Ovary (tissue), 7 donors: ENCODE measurements at regions not wholly inside any gene's neighbourhood (a gene's known extent, or its start where the extent isn't known, plus 50 kb on each side); places are given as distances from the start of the nearest gene placed in this dataset.
"Not testable (repeated sequence)": the region's sequence is repeated elsewhere in the genome, so short reads cannot be mapped to it uniquely, and the experiment has no call there.

Experiments used
- DNase-seq, 5 donors: peaks; one replicate each; pipeline ENCODE4 v3.0.0-alpha.2; 2019 to 2020
- H3K27ac ChIP-seq, 2 donors: fragments of 200-600 bp; one replicate each; pipeline versions ENCODE4 v1.5.1 to v1.8.0; 2019 to 2022
- H3K27me3 ChIP-seq: fragments of 200-600 bp; one replicate; pipeline ENCODE4 v1.8.0; 2022
- H3K36me3 ChIP-seq: fragments of 200-600 bp; sonication (generic); one replicate; pipeline ENCODE4 v1.5.1; 2019
- H3K4me1 ChIP-seq: one replicate; pipeline ENCODE4 v1.8.1; 2013; ENCODE audit warnings: mild to moderate bottlenecking, moderate library complexity; ENCODE audit not compliant: insufficient read depth
- H3K4me3 ChIP-seq: fragments of 200-600 bp; sonication (generic); one replicate; pipeline ENCODE4 v1.5.1; 2017
- H3K9me3 ChIP-seq, 2 donors: fragments of 200-600 bp in 1 of 2; sonication (generic) in 1 of 2; one replicate each; pipeline versions ENCODE4 v1.5.1 to v1.8.1; 2013 to 2019; ENCODE audit warnings: mild to moderate bottlenecking in 1 of 2, moderate library complexity in 1 of 2
- CTCF ChIP-seq, 3 donors: fragments of 450-650 bp in 2 of 3; fragments of 200-600 bp in 1 of 3; IDR thresholded peaks; one replicate each; pipeline versions ENCODE4 v1.5.1 to v1.8.0; 2016 to 2022; ENCODE audit warnings: antibody characterized with exemption in 3 of 3, mild to moderate bottlenecking in 1 of 3
- EP300 ChIP-seq: sonication (generic); formaldehyde crosslinking; IDR thresholded peaks from one replicate; pipeline ENCODE4 v1.6.1; 2017; ENCODE audit warnings: antibody characterized with exemption
- POLR2A ChIP-seq: fragments of 450-650 bp; IDR thresholded peaks from one replicate; pipeline ENCODE4 v1.6.1; 2017; ENCODE audit warnings: antibody characterized with exemption, mild to moderate bottlenecking, moderate library complexity
- WGBS, 3 donors: extraction: QIAGEN DNeasy Blood & Tissue Kit in 1 of 3; methylation state at CpG; one replicate each; pipeline versions ENCODE4 v1.1.5 to v1.1.7; 2013 to 2017; 5-methylcytosine and 5-hydroxymethylcytosine counted together
- intact Hi-C, 4 donors: fragments of 100-400 bp; cut with DNase I; formaldehyde crosslinking; loops; one replicate each; pipeline versions ENCODE4 v1.11.0 to v1.15.1; 2022 to 2023
- donor health status: DM: no; HTN: no; CAD: no; lungs with moderate emphysema.
- donor health status: DM: no; HTN: no; CAD: no.
- donor health status: Bipolar disorder and iron deficiency.
- donor health status: DM: no; HTN: no; CAD: no.
- donor health status: DM: yes; HTN: yes; CAD: no.

GRCh38 chrX:128961290-128961689, 562.0 kb downstream of the SMARCA1 start:
- H3K36me3 ChIP-seq = no peaks in the 10 kb centered on the region
- H3K4me1 ChIP-seq = no peaks in the 10 kb centered on the region
- TF ChIP-seq EP300 = no peak
- intact Hi-C loops = no loop called here
- no peaks in the 10 kb centered on the region for H3K9me3 ChIP-seq
- no peaks in the 10 kb centered on the region for H3K27me3 ChIP-seq
- no peak overlapping the region for H3K4me3 ChIP-seq
- WGBS, 3 donors = 19 to 33% (median 22%) methylated on average over 1 of the region's 1 CpG
- no peak overlapping the region for H3K27ac ChIP-seq
- DNase-seq = no peak

GRCh38 chrX:128954697-128955096, 568.6 kb downstream of the SMARCA1 start:
- DNase-seq, intact Hi-C loops, H3K36me3 ChIP-seq, H3K27ac ChIP-seq, H3K4me3 ChIP-seq, H3K9me3 ChIP-seq, H3K4me1 ChIP-seq, H3K27me3 ChIP-seq: not testable (repeated sequence)
- 74 to 95% (median 75%) methylated on average over 1 of the region's 1 CpG for WGBS, 3 donors

GRCh38 chrX:128931071-128931470, 592.2 kb downstream of the SMARCA1 start:
- intact Hi-C loops = no loop called here
- no peak overlapping the region for H3K27ac ChIP-seq
- WGBS, 3 donors = 24 to 64% (median 38%) methylated on average over 1 of the region's 1 CpG
- no peaks in the 10 kb centered on the region for H3K27me3 ChIP-seq
- no peaks in the 10 kb centered on the region for H3K36me3 ChIP-seq
- TF ChIP-seq POLR2A (no peak), CTCF (IDR thresholded peaks at IDR 0.05) (no peak), EP300 (no peak)
- DNase-seq = no peak
- no peaks in the 10 kb centered on the region for H3K9me3 ChIP-seq
- no peak overlapping the region for H3K4me3 ChIP-seq
- H3K4me1 ChIP-seq = no peaks in the 10 kb centered on the region

- Histone ChIP-seq H3K36me3 (no peaks in the 10 kb centered on the region), H3K4me3 (no peak overlapping the region), H3K27me3 (no peaks in the 10 kb centered on the region), H3K27ac (no peak overlapping the region), H3K9me3 (no peaks in the 10 kb centered on the region), H3K4me1 (no peaks in the 10 kb centered on the region)
- 60 to 69% (median 67%) methylated on average over 4 of the region's 4 CpGs for WGBS, 3 donors
- intact Hi-C loops = no loop called here
- TF ChIP-seq CTCF (IDR thresholded peaks at IDR 0.05) (no peak), EP300 (no peak), POLR2A (no peak)
- no peak for DNase-seq
Observed at GRCh38 chrX:128929271-128930057, 593.8 kb downstream of the SMARCA1 start.

GRCh38 chrX:128928636-128929035, 594.7 kb downstream of the SMARCA1 start:
- Histone ChIP-seq H3K36me3 (no peaks in the 10 kb centered on the region), H3K27ac (no peak overlapping the region), H3K4me3 (no peak overlapping the region), H3K9me3 (no peaks in the 10 kb centered on the region), H3K4me1 (no peaks in the 10 kb centered on the region), H3K27me3 (no peaks in the 10 kb centered on the region)
- WGBS, 3 donors = 20 to 26% (median 24%) methylated on average over 3 of the region's 3 CpGs
- no peak for DNase-seq
- intact Hi-C loops = no loop called here
- TF ChIP-seq CTCF (IDR thresholded peaks at IDR 0.05) (no peak), POLR2A (no peak), EP300 (no peak)
